K562 (cell line): ENCODE measurements at regions not wholly inside any gene's neighbourhood (a gene's known extent, or its start where the extent isn't known, plus 50 kb on each side); places are given as distances from the start of the nearest gene placed in this dataset.

ENCODE experiments used
- CTCF ChIP-seq, 3 experiments: IDR thresholded peaks in 2 of 3; conservative IDR thresholded peaks in 1 of 3; 2 replicates each; pipeline ENCODE4 v1.5.1; 2011 to 2012; ENCODE audit warnings: low read length in 3 of 3, mild to moderate bottlenecking in 3 of 3, control low read depth in 2 of 3, improper control_type of control experiment in 1 of 3, inconsistent platforms in 1 of 3, low read depth in 1 of 3, mixed read lengths in 1 of 3, moderate library complexity in 1 of 3; ENCODE audit not compliant: insufficient read depth in 2 of 3
- EZH2 ChIP-seq: IDR thresholded peaks from 2 replicates; pipeline ENCODE4 v1.6.1; 2012; ENCODE audit warnings: low read depth, mild to moderate bottlenecking, inconsistent platforms, low read length, borderline replicate concordance
- HDAC8 ChIP-seq: fragments of 450-650 bp; IDR thresholded peaks from 2 replicates; pipeline ENCODE4 v1.6.1; 2016; ENCODE audit warnings: mild to moderate bottlenecking, missing genetic modification characterization, moderate library complexity, missing compliant biosample characterization
- JUND ChIP-seq, 2 experiments: IDR thresholded peaks; 2 replicates in 1 of 2; 3 replicates in 1 of 2; pipeline ENCODE4 v1.6.1; 2011; ENCODE audit warnings: borderline replicate concordance in 2 of 2, low read depth in 2 of 2, low read length in 2 of 2, improper control_type of control experiment in 1 of 2, missing biosample characterization in 1 of 2, missing genetic modification characterization in 1 of 2, missing genetic modification reagents in 1 of 2
- RAD51 ChIP-seq: fragments of 450-650 bp; IDR thresholded peaks from 2 replicates; pipeline ENCODE4 v1.7.1; 2016; ENCODE audit warnings: low read depth, mild to moderate bottlenecking, borderline replicate concordance
- RBM22 ChIP-seq: fragments of 200-400 bp; formaldehyde crosslinking; IDR thresholded peaks from 2 replicates; pipeline ENCODE4 v1.6.1; 2018; ENCODE audit warnings: low read length, low read depth; ENCODE audit not compliant: poor library complexity, severe bottlenecking
- SREBF2 ChIP-seq: sonication (generic); formaldehyde crosslinking; IDR thresholded peaks from 2 replicates; pipeline ENCODE4 v1.4.0; 2020; ENCODE audit warnings: mild to moderate bottlenecking, missing genetic modification reagents
- TCF7L2 ChIP-seq: fragments of 150-350 bp; IDR thresholded peaks from 2 replicates; pipeline ENCODE4 v1.6.1; 2016; ENCODE audit warnings: low read depth, mild to moderate bottlenecking, low read length, moderate library complexity
- THAP12 ChIP-seq: fragments of 250-450 bp; sonication (Bioruptor Pico); IDR thresholded peaks from 2 replicates; pipeline ENCODE4 v1.9.0; 2021; ENCODE audit warnings: mild to moderate bottlenecking, inconsistent platforms
- TRIM28 ChIP-seq: fragments of 450-650 bp; IDR thresholded peaks from 2 replicates; pipeline ENCODE4 v1.6.1; 2017
- ZBTB26 ChIP-seq: fragments of 450-650 bp; formaldehyde crosslinking; IDR thresholded peaks from 2 replicates; pipeline ENCODE4 v1.4.0; 2022; ENCODE audit warnings: missing genetic modification characterization
- ZNF644 ChIP-seq: fragments of 200-800 bp; sonication (Bioruptor generic); IDR thresholded peaks from 2 replicates; pipeline ENCODE4 v1.6.1; 2016; ENCODE audit warnings: low read depth, missing genetic modification characterization, missing compliant biosample characterization

GRCh38 chr11:112459001-112459400 lies 198.3 kb upstream of the PLET1 start:
- TF ChIP-seq TRIM28 (no peak), CTCF (IDR thresholded peaks at IDR 0.05 in 2 of 3, conservative IDR thresholded peaks at IDR 0.05 in 1 of 3; ENCODE audit: insufficient read depth in 2 of 3, low read depth in 1 of 3, low read length in 3 of 3) (no peak), JUND (IDR thresholded peaks at IDR 0.05; ENCODE audit: borderline replicate concordance, low read depth, low read length) (no peak), JUND (tag; IDR thresholded peaks at IDR 0.05; ENCODE audit: borderline replicate concordance, low read depth, low read length) (no peak), THAP12 (CRISPR knock-in tag) (no peak), HDAC8 (no peak), RAD51 (no peak), RBM22 (no peak), EZH2 (no peak), TCF7L2 (no peak), ZBTB26 (CRISPR knock-in tag) (no peak), SREBF2 (CRISPR knock-in tag) (no peak), ZNF644 (tag) (no peak)
